A673 (cell line): ENCODE measurements at regions not wholly inside any gene's neighbourhood (a gene's known extent, or its start where the extent isn't known, plus 50 kb on each side); places are given as distances from the start of the nearest gene placed in this dataset.

Experiments used
- BruUV-seq: library from RNA; stranded (reverse); fragments of 400-500 nt; replicated peaks from 2 replicates; lab custom pipeline; 2021; lab: Mats Ljungman, UMichigan
- CTCF ChIA-PET: fragments of 300-600 bp; sonication (Branson Sonifier 250); formaldehyde crosslinking; loops from one replicate; lab custom pipeline; 2022; ENCODE audit warnings: antibody characterized with exemption; lab: Charles Lee
- POLR2A ChIA-PET: fragments of 300-600 bp; sonication (Branson Sonifier 250); formaldehyde crosslinking; loops from one replicate; lab custom pipeline; 2022; ENCODE audit warnings: antibody characterized with exemption; ENCODE audit not compliant: low non-redundant PET; lab: Charles Lee
- DNase-seq: peaks from one replicate; pipeline ENCODE4 v3.0.0-alpha.2; 2015; ENCODE audit warnings: low spot score
- H3K27ac ChIP-seq: fragments of 200-600 bp; sonication (generic); 2 replicates; pipeline ENCODE4 v1.5.1; 2016; ENCODE audit warnings: mixed run types, low read depth, mild to moderate bottlenecking, mixed read lengths, antibody characterized with exemption, low read length; ENCODE audit not compliant: poor library complexity, severe bottlenecking
- H3K27me3 ChIP-seq: fragments of 200-600 bp; sonication (generic); replicated peaks from 2 replicates; pipeline ENCODE4 v1.6.1; 2017; ENCODE audit warnings: mixed run types, low read depth, mild to moderate bottlenecking, mixed read lengths, antibody characterized with exemption, low read length; ENCODE audit not compliant: insufficient read depth, poor library complexity
- H3K36me3 ChIP-seq: fragments of 200-600 bp; sonication (generic); 2 replicates; pipeline ENCODE4 v1.6.1; 2016; ENCODE audit warnings: mixed run types, mild to moderate bottlenecking, mixed read lengths, antibody characterized with exemption, low read length; ENCODE audit not compliant: insufficient read depth, poor library complexity, severe bottlenecking
- H3K4me1 ChIP-seq: fragments of 200-600 bp; sonication (generic); 2 replicates; pipeline ENCODE4 v1.6.1; 2017; ENCODE audit warnings: mixed run types, mild to moderate bottlenecking, mixed read lengths, antibody characterized with exemption, low read length; ENCODE audit not compliant: insufficient read depth, poor library complexity, severe bottlenecking
- H3K4me3 ChIP-seq: fragments of 200-600 bp; sonication (generic); 2 replicates; pipeline ENCODE4 v1.5.1; 2016; ENCODE audit warnings: low read depth, mixed run types, mild to moderate bottlenecking, mixed read lengths, low read length; ENCODE audit not compliant: poor library complexity, severe bottlenecking
- H3K9me3 ChIP-seq: fragments of 200-600 bp; sonication (generic); 2 replicates; pipeline ENCODE4 v1.6.1; 2016; ENCODE audit warnings: mixed run types, low read depth, mild to moderate bottlenecking, mixed read lengths, antibody characterized with exemption, low read length; ENCODE audit not compliant: poor library complexity, severe bottlenecking
- CTCF ChIP-seq: fragments of 300-800, 200-600 bp; sonication (generic); conservative IDR thresholded peaks from 2 replicates; pipeline ENCODE4 v1.5.1; 2017; ENCODE audit warnings: low read depth, mild to moderate bottlenecking, antibody characterized with exemption, low read length, moderate library complexity, mixed read lengths
- EZH2 ChIP-seq: fragments of 200-600 bp; sonication (generic); IDR thresholded peaks from 2 replicates; pipeline ENCODE4 v1.6.1; 2017; ENCODE audit warnings: borderline replicate concordance, low read depth, mild to moderate bottlenecking, mixed read lengths, antibody characterized with exemption, low read length; ENCODE audit not compliant: poor library complexity, severe bottlenecking
- intact Hi-C: fragments of 100-400 bp; cut with micrococcal nuclease; formaldehyde crosslinking; loops from one replicate; pipeline ENCODE4 v1.10.0; 2022; ENCODE audit not compliant: unreplicated experiment

GRCh38 chr22:47474464-47474863 is 712.0 kb downstream of the TBC1D22A start:
- DNase-seq: no peak

GRCh38 chr22:47472636-47473035 is 710.2 kb downstream of the TBC1D22A start:
- no peak overlapping the region for H3K27ac ChIP-seq
- H3K9me3 ChIP-seq: no peaks in the 10 kb centered on the region
- no peaks in the 10 kb centered on the region for H3K36me3 ChIP-seq
- POLR2A ChIA-PET: no interaction called here
- no peak for DNase-seq
- no TSS peak for BruUV-seq
- no peaks in the 10 kb centered on the region for H3K4me1 ChIP-seq
- peaks cover 25% of the 10 kb centered on the region for H3K27me3 ChIP-seq
- CTCF ChIA-PET: no interaction called here
- intact Hi-C loops: no loop called here
- TF ChIP-seq CTCF (no peak), EZH2 (no peak)
- no peak overlapping the region for H3K4me3 ChIP-seq

More at GRCh38 chr22:47474464-47474863, 712.0 kb downstream of the TBC1D22A start:
- POLR2A ChIA-PET: no interaction called here
- H3K27me3 ChIP-seq: peaks cover 20% of the 10 kb centered on the region
- H3K9me3 ChIP-seq: no peaks in the 10 kb centered on the region
- no peaks in the 10 kb centered on the region for H3K36me3 ChIP-seq
- no peak for TF ChIP-seq CTCF
- TF ChIP-seq EZH2: no peak
- CTCF ChIA-PET: no interaction called here
- intact Hi-C loops: no loop called here
- H3K4me3 ChIP-seq: no peak overlapping the region
- no TSS peak for BruUV-seq
- H3K27ac ChIP-seq: no peak overlapping the region
- H3K4me1 ChIP-seq: no peaks in the 10 kb centered on the region

- ChIA-PET POLR2A (no interaction called here), CTCF (no interaction called here)
- Histone ChIP-seq H3K4me1 (no peaks in the 10 kb centered on the region), H3K36me3 (no peaks in the 10 kb centered on the region), H3K27ac (no peak overlapping the region), H3K4me3 (no peak overlapping the region), H3K27me3 (peaks cover 25% of the 10 kb centered on the region), H3K9me3 (peaks cover 12% of the 10 kb centered on the region)
- DNase-seq: no peak
- intact Hi-C loops: no loop called here
- TF ChIP-seq CTCF: no peak
- TF ChIP-seq EZH2: no peak
- no TSS peak for BruUV-seq
Measured at GRCh38 chr22:47471406-47471805, 709.0 kb downstream of the TBC1D22A start.
